Left lung (tissue), 4 donors: ENCODE measurements at regions not wholly inside any gene's neighbourhood (a gene's known extent, or its start where the extent isn't known, plus 50 kb on each side); places are given as distances from the start of the nearest gene placed in this dataset.
"Not testable (repeated sequence)": the region's sequence is repeated elsewhere in the genome, so short reads cannot be mapped to it uniquely, and the experiment has no call there.

Experiments
- ATAC-seq: fragments of 200-7000 bp; cut with Tn5 transposase; one replicate; pipeline ENCODE4 v1.9.1; 2020; ENCODE audit warnings: moderate library complexity
- DNase-seq, 4 donors: peaks; one replicate each; pipeline ENCODE4 v3.0.0-alpha.2; 2013 to 2020
- H3K27ac ChIP-seq, 2 donors: fragments of 200-600 bp; sonication (generic) in 1 of 2; one replicate each; pipeline versions ENCODE4 v1.5.0 to v1.8.0; 2020 to 2021
- H3K27me3 ChIP-seq, 2 donors: fragments of 200-600 bp; sonication (generic) in 1 of 2; one replicate each; pipeline versions ENCODE4 v1.5.0 to v1.8.0; 2020 to 2021
- H3K36me3 ChIP-seq, 2 donors: fragments of 200-600 bp; sonication (generic) in 1 of 2; one replicate each; pipeline versions ENCODE4 v1.5.0 to v1.8.0; 2020 to 2021
- H3K4me1 ChIP-seq, 2 donors: fragments of 200-600 bp; one replicate each; pipeline ENCODE4 v1.8.0; 2021
- H3K4me3 ChIP-seq, 2 donors: fragments of 200-600 bp; sonication (generic) in 1 of 2; one replicate each; pipeline versions ENCODE4 v1.5.0 to v1.8.0; 2020 to 2021; ENCODE audit warnings: mild to moderate bottlenecking in 1 of 2
- H3K9me3 ChIP-seq, 2 donors: fragments of 200-600 bp; sonication (generic) in 1 of 2; one replicate each; pipeline versions ENCODE4 v1.5.0 to v1.8.0; 2020 to 2021
- CTCF ChIP-seq, 2 donors: fragments of 200-600 bp; sonication (generic) in 1 of 2; IDR thresholded peaks; one replicate each; pipeline versions ENCODE4 v1.5.0 to v1.8.0; 2021; ENCODE audit warnings: antibody characterized with exemption in 2 of 2
- intact Hi-C, 2 donors: fragments of 100-400 bp; cut with DNase I; formaldehyde crosslinking; loops; one replicate each; pipeline versions ENCODE4 v1.11.2 to v1.14.2; 2022
- donor health status: DM: no; HTN: yes; CAD: no.
- donor health status: DM: no; HTN: no; CAD: no.

GRCh38 chr14:34283590-34283989, 178.4 kb downstream of the SPTSSA start:
- no peak overlapping the region for H3K4me3 ChIP-seq
- peaks cover 0 to 2% of the 10 kb centered on the region in 2 donors for H3K9me3 ChIP-seq
- no peak overlapping the region for H3K27ac ChIP-seq
- H3K36me3 ChIP-seq = no peaks in the 10 kb centered on the region
- no peak for TF ChIP-seq CTCF (IDR thresholded peaks at IDR 0.05)
- intact Hi-C loops = no loop called here
- ATAC-seq (no peak), DNase-seq (no peak)
- no peaks in the 10 kb centered on the region for H3K4me1 ChIP-seq
- H3K27me3 ChIP-seq = no peaks in the 10 kb centered on the region

- DNase-seq = no peak
- Histone ChIP-seq H3K4me3 (no peak overlapping the region), H3K27ac (no peak overlapping the region), H3K9me3 (peaks cover 0 to 2% of the 10 kb centered on the region in 2 donors), H3K36me3 (no peaks in the 10 kb centered on the region), H3K4me1 (no peaks in the 10 kb centered on the region), H3K27me3 (no peaks in the 10 kb centered on the region)
- intact Hi-C loops = no loop called here
- TF ChIP-seq CTCF (IDR thresholded peaks at IDR 0.05) = no peak
- no peak for ATAC-seq
Measured at GRCh38 chr14:34277191-34277590, 184.8 kb downstream of the SPTSSA start.

GRCh38 chr14:34275530-34275929, 186.5 kb downstream of the SPTSSA start:
- TF ChIP-seq CTCF (IDR thresholded peaks at IDR 0.05) = no peak
- H3K36me3 ChIP-seq = no peaks in the 10 kb centered on the region
- no peaks in the 10 kb centered on the region for H3K4me1 ChIP-seq
- no peaks in the 10 kb centered on the region for H3K27me3 ChIP-seq
- ATAC-seq = no peak
- no peaks in the 10 kb centered on the region for H3K9me3 ChIP-seq
- intact Hi-C loops = no loop called here
- no peak for DNase-seq
- H3K27ac ChIP-seq = no peak overlapping the region
- H3K4me3 ChIP-seq = no peak overlapping the region

- ATAC-seq = no peak
- no peak for TF ChIP-seq CTCF (IDR thresholded peaks at IDR 0.05)
- Histone ChIP-seq H3K27me3 (no peaks in the 10 kb centered on the region), H3K36me3 (no peaks in the 10 kb centered on the region), H3K4me3 (no peak overlapping the region), H3K4me1 (no peaks in the 10 kb centered on the region), H3K9me3 (no peaks in the 10 kb centered on the region), H3K27ac (no peak overlapping the region)
- intact Hi-C loops = no loop called here
- DNase-seq = no peak
Measured at GRCh38 chr14:34275078-34275477, 187.0 kb downstream of the SPTSSA start.

GRCh38 chr14:34273716-34274115, 188.3 kb downstream of the SPTSSA start:
- H3K4me1 ChIP-seq, H3K27ac ChIP-seq, intact Hi-C loops, DNase-seq, ATAC-seq, H3K4me3 ChIP-seq, H3K27me3 ChIP-seq, H3K9me3 ChIP-seq, H3K36me3 ChIP-seq: not testable (repeated sequence)

GRCh38 chr14:34270361-34270760, 191.7 kb downstream of the SPTSSA start:
- intact Hi-C loops = no loop called here
- ATAC-seq = no peak

More at GRCh38 chr14:34270361-34270760, 191.7 kb downstream of the SPTSSA start:
- TF ChIP-seq CTCF (IDR thresholded peaks at IDR 0.05) = no peak
- no peaks in the 10 kb centered on the region for H3K27me3 ChIP-seq
- no peaks in the 10 kb centered on the region for H3K36me3 ChIP-seq
- DNase-seq = no peak
- H3K9me3 ChIP-seq = no peaks in the 10 kb centered on the region
- H3K27ac ChIP-seq = no peak overlapping the region
- no peak overlapping the region for H3K4me3 ChIP-seq
- no peaks in the 10 kb centered on the region for H3K4me1 ChIP-seq
